GM19438 (cell line): ENCODE measurements at regions not wholly inside any gene's neighbourhood (a gene's known extent, or its start where the extent isn't known, plus 50 kb on each side); places are given as distances from the start of the nearest gene placed in this dataset.
"Not testable (repeated sequence)": the region's sequence is repeated elsewhere in the genome, so short reads cannot be mapped to it uniquely, and the experiment has no call there.

Experiments used
- ATAC-seq: cut with Tn5 transposase; IDR thresholded peaks from one replicate; pipeline ENCODE4 v1.9.1; 2021; ENCODE audit warnings: low read depth; ENCODE audit not compliant: unreplicated experiment

GRCh38 chr4:33837043-33837838, 2407.1 kb downstream of the ARAP2 start:
- ATAC-seq = no peak

- ATAC-seq = no peak
Observed at GRCh38 chr4:33841120-33841519, 2403.2 kb downstream of the ARAP2 start.

- no peak for ATAC-seq
Observed at GRCh38 chr4:33850371-33850902, 2393.9 kb downstream of the ARAP2 start.

GRCh38 chr4:33853670-33854069, 2390.6 kb downstream of the ARAP2 start:
- ATAC-seq = not testable (repeated sequence)

DNA sequence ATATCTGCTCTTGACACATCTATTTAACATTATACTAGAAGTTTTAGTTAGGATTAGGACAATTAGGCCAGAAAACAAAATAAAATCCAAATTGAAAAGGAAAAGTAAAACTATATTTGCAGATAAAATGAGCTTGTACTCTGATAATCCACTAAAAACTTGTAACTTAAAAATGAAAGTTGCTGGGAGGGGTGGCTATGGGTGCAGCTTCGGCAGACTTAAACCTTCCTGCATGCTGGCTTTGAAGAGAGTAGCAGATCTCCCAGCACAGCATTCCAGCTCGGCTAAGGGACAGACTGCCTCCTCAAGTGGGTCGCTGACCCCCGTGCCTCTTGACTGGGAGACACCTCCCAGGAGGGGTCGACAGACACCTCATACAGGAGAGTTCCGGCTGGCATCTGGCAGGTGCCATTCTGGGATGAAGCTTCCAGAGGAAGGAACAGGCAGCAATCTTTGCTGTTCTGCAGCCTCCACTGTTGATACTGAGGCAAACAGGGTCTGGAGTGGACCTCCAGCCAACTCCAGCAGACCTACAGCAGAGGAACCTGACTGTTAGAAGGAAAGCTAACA, 2379.9 kb downstream of the ARAP2 start:
- ATAC-seq = no peak

DNA sequence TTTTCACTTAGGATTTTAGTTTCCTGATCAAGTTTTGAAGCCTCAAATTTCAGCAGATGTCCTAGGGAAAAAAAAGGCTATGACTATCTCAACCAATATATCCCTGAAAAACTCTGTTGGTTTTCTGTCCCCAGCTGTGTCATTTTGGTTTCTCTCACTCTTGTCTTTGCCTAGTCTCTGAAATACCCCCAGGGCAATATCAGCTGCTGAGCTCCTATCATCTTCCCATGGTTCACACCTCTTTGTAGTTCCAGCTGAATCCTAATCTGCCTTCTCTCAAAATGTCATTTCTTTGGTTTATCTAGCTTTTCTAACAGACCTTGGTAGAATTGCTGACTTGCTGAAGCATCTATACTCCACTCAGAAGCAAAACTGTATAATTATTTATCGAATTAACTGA, 2370.5 kb downstream of the ARAP2 start:
- no peak for ATAC-seq

GRCh38 chr4:33878710-33879109, 2365.6 kb downstream of the ARAP2 start:
- no peak for ATAC-seq

GRCh38 chr4:33881176-33881575, 2363.1 kb downstream of the ARAP2 start:
- no peak for ATAC-seq

DNA sequence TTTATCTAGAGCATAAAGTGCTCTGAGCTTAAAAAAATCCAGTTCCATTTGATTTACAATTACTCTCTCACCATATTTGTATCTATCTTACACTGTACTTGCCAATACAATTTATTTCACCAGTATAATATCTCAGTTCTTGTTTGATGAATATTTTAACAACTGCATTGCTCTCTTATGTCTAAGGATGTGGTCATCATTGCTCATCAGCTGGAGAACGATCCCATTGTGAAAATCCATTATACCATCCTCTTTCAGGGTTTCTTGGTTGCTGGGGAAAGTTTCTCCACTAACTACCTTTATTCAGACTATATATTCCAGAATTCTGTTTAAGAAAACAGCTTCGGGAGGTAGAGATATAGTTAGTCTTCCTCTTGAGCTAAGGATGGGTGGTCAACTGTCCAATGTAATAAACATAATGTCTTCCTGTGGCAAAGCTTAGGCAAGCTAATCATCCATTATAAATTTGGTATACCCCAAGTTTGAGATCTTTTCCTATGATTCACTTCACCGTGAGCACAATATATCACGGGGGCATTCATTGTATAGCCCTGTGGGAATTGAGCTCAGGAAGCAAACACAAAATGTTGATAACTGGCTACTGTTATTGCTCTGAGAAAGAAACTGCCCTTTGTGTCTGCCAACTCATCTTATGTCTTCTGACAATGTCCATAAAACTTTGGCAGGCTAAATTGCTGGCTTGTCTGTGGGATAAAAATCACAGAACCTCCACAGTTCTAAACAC, 2361.9 kb downstream of the ARAP2 start:
- no peak for ATAC-seq

DNA sequence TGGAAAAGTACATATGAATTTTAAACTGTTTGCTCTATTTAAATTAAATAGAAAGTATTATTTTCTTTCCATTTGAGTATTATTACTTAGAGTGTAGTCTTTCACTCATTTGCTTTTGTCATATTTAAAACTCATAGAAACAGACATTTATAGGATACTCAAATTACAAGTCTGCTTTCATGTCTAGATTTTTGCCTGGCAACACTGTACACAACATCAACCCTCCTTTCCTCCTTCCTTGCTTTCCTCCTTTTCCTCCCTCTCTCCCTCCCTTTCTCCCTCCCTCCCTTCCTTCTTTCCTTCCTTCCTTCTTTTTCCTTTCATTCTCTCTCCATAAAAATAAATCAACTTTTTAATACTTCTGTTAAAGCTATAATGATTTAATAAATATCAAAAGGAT, 2361.2 kb downstream of the ARAP2 start:
- no peak for ATAC-seq

DNA sequence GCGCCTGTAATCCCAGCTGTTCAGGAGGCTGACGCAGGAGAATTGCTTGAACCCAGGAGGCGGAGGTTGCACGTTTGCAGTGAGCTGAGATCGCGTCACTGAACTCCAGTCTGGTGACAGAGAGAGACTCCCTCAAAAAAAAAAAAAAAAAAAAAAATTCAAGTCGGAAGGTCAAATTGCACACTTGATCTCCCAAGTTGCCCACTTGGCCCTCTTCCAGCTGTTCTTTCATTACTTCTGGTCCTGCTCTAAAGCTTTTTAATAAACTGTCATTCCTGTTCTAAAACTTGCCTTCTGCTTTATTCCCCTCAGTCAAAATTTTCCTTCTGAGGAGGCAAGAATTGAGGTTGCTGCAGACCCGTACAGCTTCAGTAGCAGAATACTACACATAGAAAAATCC, 2358.0 kb downstream of the ARAP2 start:
- ATAC-seq = no peak

DNA sequence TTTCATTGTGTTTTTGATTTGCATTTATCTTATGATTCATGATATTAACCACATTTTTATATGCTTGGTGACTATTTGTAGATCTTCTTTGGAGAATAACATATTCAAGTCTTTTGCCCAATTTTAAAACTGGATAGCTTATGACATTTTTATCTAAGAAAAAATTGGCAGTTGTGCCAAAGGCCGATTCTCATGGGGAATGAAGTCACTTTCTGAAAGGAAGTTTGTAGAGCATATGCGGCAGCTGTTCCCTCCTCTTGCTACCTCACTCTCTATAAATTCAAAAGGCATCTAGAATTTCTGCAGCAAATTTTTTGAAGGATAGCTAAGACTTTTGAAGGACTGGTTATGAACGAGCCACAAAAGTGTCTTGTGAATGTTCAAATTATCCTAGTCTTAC, 2353.5 kb downstream of the ARAP2 start:
- ATAC-seq = no peak

GRCh38 chr4:33911959-33912358, 2332.4 kb downstream of the ARAP2 start:
- ATAC-seq = no peak

GRCh38 chr4:33914386-33914785, 2329.9 kb downstream of the ARAP2 start:
- ATAC-seq = no peak

DNA sequence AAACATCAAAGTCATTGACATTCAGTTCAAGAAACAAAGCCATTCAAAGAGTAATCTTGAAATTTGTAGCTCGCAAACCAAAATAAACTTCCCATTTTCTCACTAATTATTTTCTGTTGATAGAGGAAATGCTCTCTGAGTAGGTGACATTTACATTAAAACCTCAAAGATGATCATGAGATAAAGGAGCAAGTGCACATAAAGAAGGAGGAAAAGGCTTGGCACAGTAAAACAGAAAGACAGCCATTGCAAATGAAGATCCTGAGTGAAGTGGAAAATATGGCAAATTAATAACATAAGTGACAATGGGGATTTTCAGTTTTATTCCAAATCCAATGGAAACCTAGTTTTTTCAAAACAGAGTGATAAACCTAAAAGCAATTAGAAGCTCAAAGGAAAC, 2320.8 kb downstream of the ARAP2 start:
- no peak for ATAC-seq

GRCh38 chr4:33924239-33924638, 2320.1 kb downstream of the ARAP2 start:
- no peak for ATAC-seq

DNA sequence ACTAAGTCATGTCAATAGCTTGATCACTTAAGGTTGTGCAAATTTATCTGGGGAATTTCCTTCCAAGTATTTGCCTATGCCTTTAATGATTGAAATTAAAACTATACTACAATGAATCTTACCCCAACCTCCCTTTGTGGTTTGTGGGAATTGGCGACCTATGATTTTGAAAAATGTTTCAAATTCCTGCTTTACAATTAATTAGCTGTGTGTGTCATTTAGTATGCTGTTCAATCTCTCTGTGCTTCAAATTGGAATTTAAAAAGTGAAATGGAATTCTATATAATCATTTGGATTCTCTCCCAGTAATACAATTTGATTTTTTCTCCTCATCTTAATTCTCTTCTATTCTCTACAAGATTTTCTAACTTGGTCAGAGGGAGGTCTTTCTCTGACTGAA, 2319.5 kb downstream of the ARAP2 start:
- ATAC-seq = no peak

DNA sequence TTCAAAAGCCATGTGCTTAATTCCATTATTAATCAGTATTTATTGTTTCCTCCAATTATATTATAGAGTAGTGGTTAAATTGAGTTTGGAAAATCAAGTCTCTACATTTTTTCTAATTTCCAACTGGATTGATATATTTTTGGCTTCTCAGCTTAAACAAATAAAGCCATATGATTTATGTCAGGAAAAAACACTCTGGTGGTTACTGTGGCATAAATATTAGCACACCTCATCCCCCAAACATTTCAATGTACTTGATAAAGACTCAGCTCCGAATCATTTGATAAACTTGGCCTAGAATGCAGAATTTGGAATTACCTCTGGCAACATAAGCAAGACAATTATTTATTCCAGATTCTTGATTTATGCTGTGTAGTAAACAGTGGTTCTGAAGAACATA, 2313.8 kb downstream of the ARAP2 start:
- no peak for ATAC-seq

GRCh38 chr4:33931026-33931425, 2313.3 kb downstream of the ARAP2 start:
- ATAC-seq = no peak

DNA sequence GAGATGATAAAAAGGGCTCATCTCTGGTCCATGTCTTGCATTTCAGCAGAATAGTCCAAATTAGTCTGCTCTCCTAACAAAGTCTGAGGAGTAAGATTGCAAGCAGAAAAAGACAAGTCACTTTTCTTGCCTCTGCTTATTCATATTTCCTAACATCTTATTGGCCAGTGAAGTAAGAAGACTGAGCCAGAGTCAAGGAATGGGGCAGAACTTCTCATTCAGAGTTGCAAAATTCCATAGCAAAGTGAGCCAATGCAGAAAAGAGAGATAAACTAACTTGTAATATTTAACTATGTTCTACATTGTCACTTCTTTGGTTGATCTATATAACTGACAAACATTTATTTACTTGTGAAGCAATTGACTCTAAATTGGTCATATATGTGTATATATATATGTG, 2304.0 kb downstream of the ARAP2 start:
- no peak for ATAC-seq

DNA sequence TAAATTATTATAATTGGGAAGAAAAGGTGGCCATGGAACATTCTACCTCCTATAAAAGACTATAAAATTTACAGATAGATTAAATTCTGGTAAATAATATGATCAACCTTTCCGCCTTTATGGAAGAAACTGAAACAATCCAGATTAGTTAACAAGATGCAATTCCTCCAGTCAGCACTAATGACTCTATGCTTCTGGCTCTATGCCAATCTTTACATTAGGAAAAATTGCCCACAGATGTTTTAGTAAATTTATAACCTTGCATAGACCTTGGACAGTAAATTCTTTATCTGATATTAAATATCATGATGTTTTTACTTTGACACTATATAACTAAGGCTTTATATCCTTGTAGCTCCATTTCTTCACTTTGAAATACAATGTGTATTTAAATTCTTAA, 2302.5 kb downstream of the ARAP2 start:
- no peak for ATAC-seq
